ENCODE measurements at regions not wholly inside any gene's neighbourhood (a gene's known extent, or its start where the extent isn't known, plus 50 kb on each side); places are given as distances from the start of the nearest gene placed in this dataset.

GRCh38 chrX:40418813-40419195, 162.0 kb upstream of the ATP6AP2 start:
- TF ChIP-seq, protein P1, sequence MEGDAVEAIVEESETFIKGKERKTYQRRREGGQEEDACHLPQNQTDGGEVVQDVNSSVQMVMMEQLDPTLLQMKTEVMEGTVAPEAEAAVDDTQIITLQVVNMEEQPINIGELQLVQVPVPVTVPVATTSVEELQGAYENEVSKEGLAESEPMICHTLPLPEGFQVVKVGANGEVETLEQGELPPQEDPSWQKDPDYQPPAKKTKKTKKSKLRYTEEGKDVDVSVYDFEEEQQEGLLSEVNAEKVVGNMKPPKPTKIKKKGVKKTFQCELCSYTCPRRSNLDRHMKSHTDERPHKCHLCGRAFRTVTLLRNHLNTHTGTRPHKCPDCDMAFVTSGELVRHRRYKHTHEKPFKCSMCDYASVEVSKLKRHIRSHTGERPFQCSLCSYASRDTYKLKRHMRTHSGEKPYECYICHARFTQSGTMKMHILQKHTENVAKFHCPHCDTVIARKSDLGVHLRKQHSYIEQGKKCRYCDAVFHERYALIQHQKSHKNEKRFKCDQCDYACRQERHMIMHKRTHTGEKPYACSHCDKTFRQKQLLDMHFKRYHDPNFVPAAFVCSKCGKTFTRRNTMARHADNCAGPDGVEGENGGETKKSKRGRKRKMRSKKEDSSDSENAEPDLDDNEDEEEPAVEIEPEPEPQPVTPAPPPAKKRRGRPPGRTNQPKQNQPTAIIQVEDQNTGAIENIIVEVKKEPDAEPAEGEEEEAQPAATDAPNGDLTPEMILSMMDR (IDR thresholded peaks at IDR 0.05 in 4 of 5, conservative IDR thresholded peaks at IDR 0.05 in 1 of 5): no peak
- TF ChIP-seq POLR2A (IDR thresholded peaks at IDR 0.05): no peak
